H1 (cell line): ENCODE measurements at regions not wholly inside any gene's neighbourhood (a gene's known extent, or its start where the extent isn't known, plus 50 kb on each side); places are given as distances from the start of the nearest gene placed in this dataset.

ENCODE experiments used
- CTCF ChIA-PET: fragments of 300-600 bp; sonication (Branson Sonifier 250); formaldehyde crosslinking; loops from one replicate; lab custom pipeline; 2021; ENCODE audit not compliant: partially characterized antibody; lab: Charles Lee
- POLR2A ChIA-PET: fragments of 300-600 bp; sonication (Branson Sonifier 250); formaldehyde crosslinking; loops from one replicate; lab custom pipeline; 2021; ENCODE audit warnings: inconsistent platforms; ENCODE audit not compliant: partially characterized antibody; lab: Charles Lee
- DNase-seq, 2 experiments: peaks; one replicate each; pipeline versions ENCODE4 v3.0.0 to v3.0.0-alpha.2; 2010 to 2022; ENCODE audit warnings: low spot score in 2 of 2, low read depth in 1 of 2, mixed read lengths in 1 of 2
- FAIRE-seq: peaks from 2 replicates; lab custom pipeline; 2011; peaks lifted over from hg19 to GRCh38; lab: Jason Lieb, UNC
- H2AFZ ChIP-seq: 2 replicates; pipeline ENCODE4 v1.8.1; 2012; ENCODE audit warnings: low read length, inconsistent platforms
- H2AK5ac ChIP-seq: 2 replicates; pipeline ENCODE4 v1.6.1; 2013; ENCODE audit warnings: low read depth, low read length
- H2BK120ac ChIP-seq: replicated peaks from 2 replicates; pipeline ENCODE3; 2013; ENCODE audit warnings: low read depth, low read length, inconsistent platforms
- H2BK12ac ChIP-seq: 2 replicates; pipeline ENCODE4 v1.6.1; 2013; ENCODE audit warnings: low read depth, low read length
- H2BK15ac ChIP-seq: 2 replicates; pipeline ENCODE4 v1.6.1; 2013; ENCODE audit warnings: low read length
- H2BK20ac ChIP-seq: 2 replicates; pipeline ENCODE4 v1.6.1; 2013; ENCODE audit warnings: low read length
- H2BK5ac ChIP-seq: 2 replicates; pipeline ENCODE4 v1.6.1; 2013; ENCODE audit warnings: low read depth, low read length
- H3K14ac ChIP-seq: 2 replicates; pipeline ENCODE4 v1.6.1; 2013; ENCODE audit warnings: inconsistent platforms; ENCODE audit not compliant: insufficient read length
- H3K18ac ChIP-seq: 2 replicates; pipeline ENCODE4 v1.6.1; 2013; ENCODE audit warnings: low read length; ENCODE audit errors: extremely low read depth
- H3K23ac ChIP-seq: 2 replicates; pipeline ENCODE4 v1.6.1; 2013; ENCODE audit warnings: inconsistent platforms; ENCODE audit not compliant: insufficient read length
- H3K23me2 ChIP-seq: 2 replicates; pipeline ENCODE4 v1.6.1; 2013; ENCODE audit warnings: low read depth, low read length
- H3K27ac ChIP-seq: 2 replicates; pipeline ENCODE4 v1.6.1; 2011; ENCODE audit warnings: low read depth, low read length, inconsistent platforms
- H3K27me3 ChIP-seq, 4 experiments: replicated peaks in 1 of 4; 1 replicate in 1 of 4; 2 replicates in 3 of 4; pipeline versions ENCODE4 v1.6.1 to v1.8.1; 2011 to 2013; ENCODE audit warnings: low read length in 3 of 4, mild to moderate bottlenecking in 3 of 4, inconsistent platforms in 2 of 4, mixed read lengths in 2 of 4, moderate library complexity in 1 of 4; ENCODE audit not compliant: control insufficient read depth in 3 of 4, insufficient read depth in 3 of 4; ENCODE audit errors: extremely low read depth in 1 of 4
- H3K36me3 ChIP-seq, 4 experiments: 2 replicates each; pipeline versions ENCODE4 v1.6.1 to v1.8.1; 2011 to 2013; ENCODE audit warnings: mild to moderate bottlenecking in 4 of 4, low read length in 3 of 4, moderate library complexity in 2 of 4, control low read depth in 1 of 4, inconsistent platforms in 1 of 4; ENCODE audit not compliant: insufficient read depth in 4 of 4, control insufficient read depth in 2 of 4
- H3K4ac ChIP-seq: replicated peaks from 2 replicates; pipeline ENCODE3; 2013; ENCODE audit warnings: low read length, low read depth, mixed read lengths, inconsistent platforms; ENCODE audit not compliant: insufficient read length
- H3K4me1 ChIP-seq, 4 experiments: replicated peaks in 1 of 4; 1 replicate in 1 of 4; 2 replicates in 3 of 4; pipeline versions ENCODE4 v1.6.1 to v1.8.1; 2011 to 2013; ENCODE audit warnings: low read length in 3 of 4, inconsistent platforms in 2 of 4, mixed read lengths in 1 of 4; ENCODE audit not compliant: insufficient read depth in 4 of 4, control insufficient read depth in 3 of 4
- H3K4me2 ChIP-seq, 2 experiments: 2 replicates each; pipeline versions ENCODE4 v1.6.1 to v1.8.1; 2011 to 2013; ENCODE audit warnings: low read depth in 2 of 2, low read length in 2 of 2, control low read depth in 1 of 2, inconsistent platforms in 1 of 2, mild to moderate bottlenecking in 1 of 2; ENCODE audit not compliant: insufficient read depth in 1 of 2
- H3K4me3 ChIP-seq, 4 experiments: fragments of 200-600, 300-600 bp in 1 of 4; sonication (generic), shearing (Covaris generic), sonication (Bioruptor Twin) in 1 of 4; 2 replicates each; pipeline versions ENCODE4 v1.5.1 to v1.8.1; 2011 to 2016; ENCODE audit warnings: low read length in 4 of 4, low read depth in 3 of 4, control low read depth in 2 of 4, inconsistent platforms in 2 of 4, mild to moderate bottlenecking in 2 of 4, mixed read lengths in 1 of 4, moderate library complexity in 1 of 4; ENCODE audit not compliant: insufficient read depth in 2 of 4; ENCODE audit errors: extremely low read depth in 1 of 4
- H3K56ac ChIP-seq: replicated peaks from 2 replicates; pipeline ENCODE3; 2013; ENCODE audit warnings: low read depth, mild to moderate bottlenecking, mixed read lengths, low read length, inconsistent platforms; ENCODE audit not compliant: insufficient read length
- H3K79me1 ChIP-seq: 2 replicates; pipeline ENCODE4 v1.6.1; 2013; ENCODE audit warnings: low read depth, low read length, control low read depth
- H3K79me2 ChIP-seq, 2 experiments: 2 replicates each; pipeline versions ENCODE4 v1.6.1 to v1.8.1; 2012 to 2013; ENCODE audit warnings: low read length in 2 of 2, mild to moderate bottlenecking in 2 of 2, inconsistent platforms in 1 of 2; ENCODE audit not compliant: insufficient read depth in 2 of 2, control insufficient read depth in 1 of 2
- H3K9ac ChIP-seq, 4 experiments: replicated peaks in 1 of 4; 1 replicate in 1 of 4; 2 replicates in 3 of 4; pipeline versions ENCODE4 v1.6.1 to v1.8.1; 2011 to 2013; ENCODE audit warnings: low read depth in 3 of 4, low read length in 3 of 4, control low read depth in 2 of 4, mild to moderate bottlenecking in 2 of 4, moderate library complexity in 2 of 4, inconsistent platforms in 1 of 4; ENCODE audit errors: extremely low read depth in 1 of 4
- H3K9me3 ChIP-seq, 2 experiments: 2 replicates each; pipeline versions ENCODE4 v1.6.1 to v1.8.1; 2012 to 2013; ENCODE audit warnings: mild to moderate bottlenecking in 2 of 2, moderate library complexity in 2 of 2, control low read depth in 1 of 2, inconsistent platforms in 1 of 2, low read depth in 1 of 2, low read length in 1 of 2, mixed read lengths in 1 of 2; ENCODE audit not compliant: insufficient read depth in 2 of 2
- H4K20me1 ChIP-seq, 2 experiments: replicated peaks in 1 of 2; 2 replicates each; pipeline versions ENCODE3 to v1.8.1; 2011 to 2013; ENCODE audit warnings: inconsistent platforms in 2 of 2, low read length in 2 of 2, mild to moderate bottlenecking in 1 of 2; ENCODE audit not compliant: insufficient read depth in 2 of 2, control insufficient read depth in 1 of 2
- H4K5ac ChIP-seq: 2 replicates; pipeline ENCODE4 v1.6.1; 2013; ENCODE audit warnings: low read length, low read depth, mixed read lengths, inconsistent platforms; ENCODE audit not compliant: insufficient read length
- H4K8ac ChIP-seq: 2 replicates; pipeline ENCODE4 v1.8.0; 2013; ENCODE audit warnings: mild to moderate bottlenecking, moderate library complexity, low read length, inconsistent platforms; ENCODE audit not compliant: insufficient read depth; ENCODE audit errors: extremely low read depth
- H4K91ac ChIP-seq: replicated peaks from 2 replicates; pipeline ENCODE3; 2013; ENCODE audit warnings: low read length, mixed read lengths, inconsistent platforms; ENCODE audit not compliant: insufficient read length
- BACH1 ChIP-seq: IDR thresholded peaks from 2 replicates; pipeline ENCODE4 v1.6.1; 2012; ENCODE audit warnings: low read length, improper control_type of control experiment
- CREB1 ChIP-seq: IDR thresholded peaks from 2 replicates; pipeline ENCODE4 v1.6.1; 2012; ENCODE audit warnings: inconsistent platforms
- EGR1 ChIP-seq: IDR thresholded peaks from 2 replicates; pipeline ENCODE4 v1.6.1; 2011; ENCODE audit warnings: low read depth, low read length, borderline replicate concordance
- EZH2 ChIP-seq: fragments of 200-600 bp; sonication (generic); IDR thresholded peaks from 2 replicates; pipeline ENCODE4 v1.7.1; 2012; ENCODE audit warnings: low read depth, mild to moderate bottlenecking, moderate library complexity, low read length, inconsistent platforms; ENCODE audit not compliant: severe bottlenecking
- GABPA ChIP-seq: IDR thresholded peaks from 2 replicates; pipeline ENCODE4 v1.6.1; 2011; ENCODE audit warnings: mild to moderate bottlenecking, low read length, moderate library complexity, borderline replicate concordance; ENCODE audit not compliant: insufficient read depth
- GTF2F1 ChIP-seq: IDR thresholded peaks from 2 replicates; pipeline ENCODE4 v1.6.1; 2012; ENCODE audit warnings: low read depth, low read length, improper control_type of control experiment, borderline replicate concordance
- KDM5A ChIP-seq: fragments of 200-600 bp; IDR thresholded peaks from 2 replicates; pipeline ENCODE4 v1.7.1; 2012; ENCODE audit warnings: mild to moderate bottlenecking, low read length, inconsistent platforms, mixed read lengths
- NANOG ChIP-seq: IDR thresholded peaks from 2 replicates; pipeline ENCODE4 v1.6.1; 2011; ENCODE audit warnings: low read length, low read depth, mild to moderate bottlenecking, inconsistent platforms; ENCODE audit not compliant: insufficient read depth, poor library complexity, severe bottlenecking
- POLR2A ChIP-seq, 2 experiments: IDR thresholded peaks; 1 replicate in 1 of 2; 2 replicates in 1 of 2; pipeline ENCODE4 v1.6.1; 2011; ENCODE audit warnings: low read depth in 2 of 2, low read length in 2 of 2, mild to moderate bottlenecking in 2 of 2; ENCODE audit errors: control extremely low read depth in 1 of 2
- SIRT6 ChIP-seq: IDR thresholded peaks from one replicate; pipeline ENCODE4 v1.7.1; 2012; ENCODE audit warnings: low read length, inconsistent platforms
- SIX5 ChIP-seq: IDR thresholded peaks from 2 replicates; pipeline ENCODE4 v1.6.1; 2011; ENCODE audit warnings: mild to moderate bottlenecking, low read depth, low read length
- SP2 ChIP-seq: IDR thresholded peaks from 2 replicates; pipeline ENCODE4 v1.6.1; 2012; ENCODE audit warnings: mild to moderate bottlenecking, low read length, inconsistent platforms
- SRF ChIP-seq: IDR thresholded peaks from 2 replicates; pipeline ENCODE4 v1.6.1; 2011; ENCODE audit warnings: mild to moderate bottlenecking, low read depth, low read length, moderate library complexity
- SUZ12 ChIP-seq: fragments of 200-600 bp; sonication (generic); IDR thresholded peaks from 2 replicates; pipeline ENCODE4 v1.6.1; 2012; ENCODE audit warnings: mild to moderate bottlenecking, inconsistent platforms, low read length, moderate library complexity, mixed read lengths
- WGBS, 2 experiments: shearing (Covaris generic) in 1 of 2; methylation state at CpG; one replicate each; pipeline versions ENCODE4 v1.1.6 to v1.1.7; 2013 to 2015; ENCODE audit warnings: low lambda C conversion rate in 2 of 2, mixed read lengths in 2 of 2, inconsistent platforms in 1 of 2, low coverage in 1 of 2, missing lambda C conversion rate in 1 of 2; ENCODE audit not compliant: insufficient replicate concordance in 2 of 2, insufficient coverage in 1 of 2, insufficient read length in 1 of 2; ENCODE audit errors: extremely low coverage in 1 of 2, missing lambda C conversion rate in 1 of 2; 5-methylcytosine and 5-hydroxymethylcytosine counted together

DNA sequence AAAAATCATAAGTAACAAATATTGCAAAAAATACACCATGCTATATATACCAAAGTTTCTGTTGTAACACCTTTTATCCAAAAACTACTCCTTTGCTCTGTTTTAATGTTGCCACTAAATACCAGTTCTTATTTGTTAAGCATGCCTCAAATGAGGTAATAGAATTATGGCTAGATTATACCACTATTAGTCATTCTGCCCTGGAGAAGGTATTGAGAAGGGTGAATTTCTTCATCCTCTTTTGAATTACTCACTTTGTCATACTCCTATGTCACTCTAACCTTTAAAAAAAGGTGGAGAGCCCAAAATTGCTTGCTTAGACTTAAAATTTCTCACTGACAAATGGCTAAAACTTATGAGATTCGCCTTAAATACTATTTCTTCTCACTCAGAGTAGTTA is 750.9 kb downstream of the MAT2B start:
- Histone ChIP-seq H3K23me2 (no peaks in the 10 kb centered on the region), H3K56ac (no peak overlapping the region), H4K91ac (no peak overlapping the region), H3K14ac (no peak overlapping the region), H3K27me3 (no peaks in the 10 kb centered on the region), H3K4me3 (no peak overlapping the region), H3K9me3 (no peaks in the 10 kb centered on the region), H2BK12ac (no peak overlapping the region), H3K36me3 (no peaks in the 10 kb centered on the region), H4K5ac (no peak overlapping the region), H3K4me2 (no peak overlapping the region), H3K18ac (no peak overlapping the region), H3K27ac (no peak overlapping the region), H2BK120ac (no peak overlapping the region), H4K8ac (no peak overlapping the region), H2BK15ac (no peak overlapping the region), H2AK5ac (no peak overlapping the region), H3K79me2 (no peaks in the 10 kb centered on the region), H4K20me1 (no peaks in the 10 kb centered on the region), H3K23ac (no peak overlapping the region), H3K4ac (no peak overlapping the region), H3K79me1 (no peaks in the 10 kb centered on the region), H3K4me1 (peaks cover 0 to 6% (median 3%) of the 10 kb centered on the region in 4 experiments; a peak in 2 of 7 replicates), H3K9ac (no peak overlapping the region), H2BK5ac (no peak overlapping the region), H2BK20ac (no peak overlapping the region), H2AFZ (no peak overlapping the region)
- CTCF ChIA-PET, result interaction anchor here (1.0 to 1.5 kb wide), 3 partner anchors 8 to 18 kb away, joined by 3 to 6 read pairs (median 4); no protein-coding TSS in a partner anchor
- no peak for DNase-seq
- FAIRE-seq, result no peak
- 87% methylated on average over 1 of the region's 1 CpG; no CpG with 5 or more reads in 1 of the 2 experiments for WGBS, 2 experiments
- POLR2A ChIA-PET, result no interaction called here
- no peak for TF ChIP-seq KDM5A
- TF ChIP-seq SRF, result no peak
- TF ChIP-seq EGR1, result no peak
- no peak for TF ChIP-seq BACH1
- TF ChIP-seq SUZ12, result no peak
- no peak for TF ChIP-seq SIX5
- TF ChIP-seq CREB1, result no peak
- TF ChIP-seq GTF2F1, result no peak
- TF ChIP-seq SP2, result no peak
- no peak for TF ChIP-seq EZH2
- no peak for TF ChIP-seq NANOG
- no peak for TF ChIP-seq GABPA
- no peak for TF ChIP-seq POLR2A (IDR thresholded peaks at IDR 0.05; ENCODE audit: control extremely low read depth in 1 of 2, low read depth in 2 of 2, low read length in 2 of 2)
- TF ChIP-seq SIRT6, result no peak
